ENCODE measurements at regions not wholly inside any gene's neighbourhood (a gene's known extent, or its start where the extent isn't known, plus 50 kb on each side); places are given as distances from the start of the nearest gene placed in this dataset.

GRCh38 chr4:152007111-152007510 is 246.3 kb upstream of the GATB start:
- Mint-ChIP-seq H3K36me3 (no peaks in the 10 kb centered on the region), H3K4me1 (peaks cover 11% of the 10 kb centered on the region), H3K9me3 (peaks cover 0 to 5% (median 0%) of the 10 kb centered on the region in 7 donors), H3K27ac (no peak overlapping the region), H3K27me3 (ENCODE audit: low read depth in 3 of 3) (peaks cover 6 to 9% (median 7%) of the 10 kb centered on the region in 3 donors), H3K4me3 (no peak overlapping the region)
- no peak overlapping the region for H3K9ac ChIP-seq (ENCODE audit: insufficient read depth, low read length, poor library complexity, severe bottlenecking)
- no peak for DNase-seq
- H3K4me2 ChIP-seq (replicated peaks; ENCODE audit: extremely low read depth, low read length, poor library complexity, severe bottlenecking) = no peak overlapping the region
- 80% methylated on average over 1 of the region's 3 CpGs for WGBS (ENCODE audit: insufficient coverage)
- H3K36me3 ChIP-seq (replicated peaks in 1 of 2; ENCODE audit: control insufficient read depth in 1 of 2, insufficient read depth in 2 of 2, low read length in 2 of 2) = no peaks in the 10 kb centered on the region
- H3K4me1 ChIP-seq (ENCODE audit: control insufficient read depth in 1 of 2, insufficient read depth in 2 of 2, low read length in 2 of 2) = peaks cover 7 to 12% of the 10 kb centered on the region in 2 donors
- TF ChIP-seq, protein P1, sequence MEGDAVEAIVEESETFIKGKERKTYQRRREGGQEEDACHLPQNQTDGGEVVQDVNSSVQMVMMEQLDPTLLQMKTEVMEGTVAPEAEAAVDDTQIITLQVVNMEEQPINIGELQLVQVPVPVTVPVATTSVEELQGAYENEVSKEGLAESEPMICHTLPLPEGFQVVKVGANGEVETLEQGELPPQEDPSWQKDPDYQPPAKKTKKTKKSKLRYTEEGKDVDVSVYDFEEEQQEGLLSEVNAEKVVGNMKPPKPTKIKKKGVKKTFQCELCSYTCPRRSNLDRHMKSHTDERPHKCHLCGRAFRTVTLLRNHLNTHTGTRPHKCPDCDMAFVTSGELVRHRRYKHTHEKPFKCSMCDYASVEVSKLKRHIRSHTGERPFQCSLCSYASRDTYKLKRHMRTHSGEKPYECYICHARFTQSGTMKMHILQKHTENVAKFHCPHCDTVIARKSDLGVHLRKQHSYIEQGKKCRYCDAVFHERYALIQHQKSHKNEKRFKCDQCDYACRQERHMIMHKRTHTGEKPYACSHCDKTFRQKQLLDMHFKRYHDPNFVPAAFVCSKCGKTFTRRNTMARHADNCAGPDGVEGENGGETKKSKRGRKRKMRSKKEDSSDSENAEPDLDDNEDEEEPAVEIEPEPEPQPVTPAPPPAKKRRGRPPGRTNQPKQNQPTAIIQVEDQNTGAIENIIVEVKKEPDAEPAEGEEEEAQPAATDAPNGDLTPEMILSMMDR (IDR thresholded peaks at IDR 0.05) = no peak
- H3K79me2 ChIP-seq (ENCODE audit: insufficient read depth, low read length) = no peaks in the 10 kb centered on the region
- H2AFZ ChIP-seq (ENCODE audit: insufficient read depth, low read depth, low read length, poor library complexity, severe bottlenecking) = no peak overlapping the region
- H3K27ac ChIP-seq (ENCODE audit: low read depth in 1 of 2, low read length in 2 of 2) = no peak overlapping the region
- intact Hi-C loops (cut with micrococcal nuclease) = no loop called here
- no peak overlapping the region for H3K4me3 ChIP-seq (replicated peaks in 1 of 3; ENCODE audit: low read depth in 2 of 3, low read length in 3 of 3)
- H3K27me3 ChIP-seq (ENCODE audit: control insufficient read depth in 2 of 2, insufficient read depth in 2 of 2, low read length in 2 of 2) = no peaks in the 10 kb centered on the region
- H4K20me1 ChIP-seq (ENCODE audit: insufficient read depth, low read length) = no peaks in the 10 kb centered on the region
- H3K9me3 ChIP-seq (replicated peaks in 1 of 2; ENCODE audit: control insufficient read depth in 1 of 2, insufficient read depth in 1 of 2, low read length in 2 of 2) = no peaks in the 10 kb centered on the region

DNA sequence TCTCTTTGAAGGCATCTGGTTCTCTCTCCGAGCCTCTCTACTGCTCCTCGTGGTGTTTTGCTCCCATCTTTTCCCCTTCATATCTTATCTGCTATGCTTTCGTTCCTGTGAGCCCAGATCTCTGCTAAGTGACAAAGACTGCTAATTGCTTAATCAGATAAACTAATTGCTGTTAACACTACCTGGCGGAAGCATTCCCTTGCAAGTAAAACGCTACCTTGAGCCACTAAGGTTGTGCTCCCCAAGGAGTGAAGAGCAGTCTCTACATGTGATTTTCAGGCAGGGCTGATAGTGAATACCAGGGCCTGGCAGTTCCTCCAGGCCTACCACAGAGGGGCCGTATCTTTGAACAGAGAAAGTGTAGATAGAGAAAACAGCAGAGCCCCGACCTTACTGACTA is 244.0 kb upstream of the GATB start:
- Mint-ChIP-seq H3K27ac (no peak overlapping the region), H3K36me3 (no peaks in the 10 kb centered on the region), H3K9me3 (peaks cover 0 to 2% (median 0%) of the 10 kb centered on the region in 7 donors), H3K4me3 (no peak overlapping the region), H3K4me1 (no peaks in the 10 kb centered on the region), H3K27me3 (ENCODE audit: low read depth in 3 of 3) (peaks cover 4 to 7% (median 5%) of the 10 kb centered on the region in 3 donors)
- H3K27ac ChIP-seq (ENCODE audit: low read depth in 1 of 2, low read length in 2 of 2) = no peak overlapping the region
- TF ChIP-seq, protein P1 (IDR thresholded peaks at IDR 0.05) = no peak
- no peak overlapping the region for H3K4me3 ChIP-seq (replicated peaks in 1 of 3; ENCODE audit: low read depth in 2 of 3, low read length in 3 of 3)
- intact Hi-C loops (cut with micrococcal nuclease) = no loop called here
- H3K27me3 ChIP-seq (ENCODE audit: control insufficient read depth in 2 of 2, insufficient read depth in 2 of 2, low read length in 2 of 2) = no peaks in the 10 kb centered on the region
- no peaks in the 10 kb centered on the region for H3K36me3 ChIP-seq (replicated peaks in 1 of 2; ENCODE audit: control insufficient read depth in 1 of 2, insufficient read depth in 2 of 2, low read length in 2 of 2)
- H3K9ac ChIP-seq (ENCODE audit: insufficient read depth, low read length, poor library complexity, severe bottlenecking) = no peak overlapping the region
- H4K20me1 ChIP-seq (ENCODE audit: insufficient read depth, low read length) = no peaks in the 10 kb centered on the region
- no peaks in the 10 kb centered on the region for H3K79me2 ChIP-seq (ENCODE audit: insufficient read depth, low read length)
- no peaks in the 10 kb centered on the region for H3K9me3 ChIP-seq (replicated peaks in 1 of 2; ENCODE audit: control insufficient read depth in 1 of 2, insufficient read depth in 1 of 2, low read length in 2 of 2)
- H3K4me2 ChIP-seq (replicated peaks; ENCODE audit: extremely low read depth, low read length, poor library complexity, severe bottlenecking) = no peak overlapping the region
- 88% methylated on average over 5 of the region's 7 CpGs for WGBS (ENCODE audit: insufficient coverage)
- H2AFZ ChIP-seq (ENCODE audit: insufficient read depth, low read depth, low read length, poor library complexity, severe bottlenecking) = no peak overlapping the region
- DNase-seq = no peak
- H3K4me1 ChIP-seq (ENCODE audit: control insufficient read depth in 1 of 2, insufficient read depth in 2 of 2, low read length in 2 of 2) = no peaks in the 10 kb centered on the region

Data from CD14-positive monocyte (primary cell).